ENCODE measurements at regions not wholly inside any gene's neighbourhood (a gene's known extent, or its start where the extent isn't known, plus 50 kb on each side); places are given as distances from the start of the nearest gene placed in this dataset.
A peak's percentile ranks its signal among the peaks of the same experiment; 100 is the strongest.

DNA sequence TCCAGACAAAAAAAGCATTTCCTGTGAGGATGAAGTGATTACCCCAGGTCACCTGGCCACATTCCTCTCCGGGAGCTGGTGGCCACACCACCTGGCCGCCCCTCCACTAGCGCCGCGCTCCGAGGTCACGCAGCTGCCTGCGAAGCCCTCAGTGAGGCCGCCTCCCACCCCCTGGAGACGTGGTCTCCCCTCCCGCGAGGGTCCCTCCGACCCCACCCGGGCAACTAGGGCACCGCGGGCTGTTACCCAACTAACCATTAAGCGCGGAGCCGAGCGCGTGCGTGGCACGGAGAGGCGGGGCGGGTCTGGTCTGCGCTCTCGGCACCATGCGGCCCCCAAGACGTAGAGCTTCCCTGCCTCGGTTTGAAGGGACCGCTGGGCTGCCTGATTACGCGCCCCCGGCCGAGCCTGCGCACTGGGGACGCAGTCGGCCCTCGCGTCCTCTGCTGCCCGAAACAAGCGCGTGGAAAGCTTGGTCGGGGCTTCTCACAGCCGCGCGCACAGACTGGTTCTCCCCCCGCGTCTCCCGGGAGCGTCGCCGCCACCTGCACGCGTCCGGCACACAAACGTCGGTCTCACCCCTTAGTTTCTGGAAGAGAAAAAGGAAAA, 106.5 kb downstream of the SLC16A1 start:
- TF ChIP-seq SP1 (IDR thresholded peaks at IDR 0.05) (no peak), NFRKB (IDR thresholded peaks at IDR 0.05) (no peak), TARDBP (IDR thresholded peaks at IDR 0.05) (no peak), ZNF384 (IDR thresholded peaks at IDR 0.05) (no peak), ELF4 (IDR thresholded peaks at IDR 0.05) (no peak), L3MBTL2 (conservative IDR thresholded peaks at IDR 0.05) (peak; percentile 59), LEF1 (IDR thresholded peaks at IDR 0.05; ENCODE audit: borderline replicate concordance) (no peak), BHLHE40 (IDR thresholded peaks at IDR 0.05; ENCODE audit: borderline replicate concordance) (no peak), FOXM1 (IDR thresholded peaks at IDR 0.05; ENCODE audit: borderline replicate concordance) (no peak)
- TF ChIP-seq, protein P1, sequence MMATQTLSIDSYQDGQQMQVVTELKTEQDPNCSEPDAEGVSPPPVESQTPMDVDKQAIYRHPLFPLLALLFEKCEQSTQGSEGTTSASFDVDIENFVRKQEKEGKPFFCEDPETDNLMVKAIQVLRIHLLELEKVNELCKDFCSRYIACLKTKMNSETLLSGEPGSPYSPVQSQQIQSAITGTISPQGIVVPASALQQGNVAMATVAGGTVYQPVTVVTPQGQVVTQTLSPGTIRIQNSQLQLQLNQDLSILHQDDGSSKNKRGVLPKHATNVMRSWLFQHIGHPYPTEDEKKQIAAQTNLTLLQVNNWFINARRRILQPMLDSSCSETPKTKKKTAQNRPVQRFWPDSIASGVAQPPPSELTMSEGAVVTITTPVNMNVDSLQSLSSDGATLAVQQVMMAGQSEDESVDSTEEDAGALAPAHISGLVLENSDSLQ (IDR thresholded peaks at IDR 0.05), result no peak

Data from HEK293T (cell line).